Activated CD4-positive, alpha-beta T cell treated with anti-CD3 and anti-CD28 coated beads, Interleukin-2, amount 50 U/mL, for 4 hours (primary cell): ENCODE measurements at regions not wholly inside any gene's neighbourhood (a gene's known extent, or its start where the extent isn't known, plus 50 kb on each side); places are given as distances from the start of the nearest gene placed in this dataset.

Source experiments
- DNase-seq, 2 experiments: peaks; one replicate each; pipeline ENCODE4 v3.0.0-alpha.2; 2020

DNA sequence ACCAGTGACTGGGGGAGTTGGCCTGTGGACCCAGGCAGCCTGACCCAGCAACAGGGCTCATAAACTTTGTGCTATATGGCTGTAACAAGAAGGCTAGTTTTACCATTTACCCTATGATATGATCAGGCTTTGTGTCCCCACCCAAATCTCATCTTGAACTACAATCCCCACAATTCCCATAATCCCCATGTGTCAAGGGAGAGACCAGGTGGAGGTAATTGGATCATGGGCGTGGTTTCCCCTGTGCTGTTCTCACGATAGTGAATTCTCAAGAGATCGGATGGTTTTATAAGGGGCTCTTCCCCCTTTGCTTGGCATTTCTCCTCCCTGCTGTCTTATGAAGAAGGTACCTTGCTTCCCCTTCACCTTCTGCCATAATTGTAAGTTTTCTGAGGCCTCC lies 111.2 kb upstream of the NLRP1 start:
- no peak for DNase-seq

DNA sequence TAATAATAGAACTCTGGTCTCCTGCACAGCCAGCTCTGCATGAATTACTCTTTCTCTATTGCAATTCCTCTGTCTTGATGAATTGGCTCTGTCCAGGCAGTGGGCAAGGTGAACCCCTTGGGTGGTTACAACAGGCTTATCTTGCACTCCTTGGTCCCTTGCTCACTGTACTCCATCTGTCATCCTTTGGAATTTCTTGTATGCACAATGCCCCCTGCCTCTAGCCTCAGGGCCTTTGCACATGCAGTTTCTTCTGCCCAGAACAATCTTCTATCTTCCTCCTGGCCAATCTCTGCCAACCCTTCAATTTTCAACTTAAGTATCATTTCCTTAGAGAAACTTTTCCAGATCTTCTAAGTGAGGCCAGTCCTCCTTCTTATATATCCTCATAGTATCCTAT lies 114.7 kb upstream of the NLRP1 start:
- no peak for DNase-seq

DNA sequence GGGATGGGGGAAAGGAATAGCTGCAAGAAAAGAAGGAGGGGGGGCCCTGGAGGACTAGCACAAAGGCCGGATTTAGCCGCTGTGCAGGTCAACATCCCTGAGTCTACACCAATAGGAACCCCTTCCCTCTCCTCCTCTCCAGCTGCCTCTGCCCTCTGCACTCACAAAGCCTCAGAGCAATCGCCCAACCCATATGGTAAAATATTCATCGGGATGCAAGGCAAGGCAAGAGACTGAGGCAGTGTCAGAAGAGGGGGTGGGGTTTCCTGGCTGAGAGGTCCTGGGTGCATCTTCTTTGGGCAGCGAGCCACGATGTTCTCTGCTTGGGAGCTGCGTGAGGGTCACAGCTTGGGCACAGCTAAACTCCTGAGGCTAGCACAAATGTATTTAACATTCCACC lies 115.5 kb upstream of the NLRP1 start:
- no peak for DNase-seq

DNA sequence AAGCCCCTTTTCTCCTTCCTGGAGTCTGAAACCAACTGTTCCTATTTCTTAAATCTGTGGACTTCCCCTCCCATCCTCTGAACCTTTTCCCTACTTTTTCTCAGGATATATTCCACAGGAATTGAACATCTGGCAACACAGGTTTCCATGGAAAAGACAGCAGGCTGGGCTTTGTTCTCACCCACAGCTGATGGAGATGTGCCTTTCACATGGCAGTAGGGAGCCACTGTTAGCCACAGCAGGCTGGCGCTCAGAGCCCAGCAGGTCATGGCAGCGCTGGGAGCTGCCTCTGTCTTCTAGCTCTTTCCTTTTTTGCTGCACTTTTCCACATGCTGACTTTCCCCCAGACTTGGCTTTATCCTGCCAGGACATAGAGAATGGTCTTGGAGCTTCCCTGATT lies 116.4 kb upstream of the NLRP1 start:
- DNase-seq = no peak

DNA sequence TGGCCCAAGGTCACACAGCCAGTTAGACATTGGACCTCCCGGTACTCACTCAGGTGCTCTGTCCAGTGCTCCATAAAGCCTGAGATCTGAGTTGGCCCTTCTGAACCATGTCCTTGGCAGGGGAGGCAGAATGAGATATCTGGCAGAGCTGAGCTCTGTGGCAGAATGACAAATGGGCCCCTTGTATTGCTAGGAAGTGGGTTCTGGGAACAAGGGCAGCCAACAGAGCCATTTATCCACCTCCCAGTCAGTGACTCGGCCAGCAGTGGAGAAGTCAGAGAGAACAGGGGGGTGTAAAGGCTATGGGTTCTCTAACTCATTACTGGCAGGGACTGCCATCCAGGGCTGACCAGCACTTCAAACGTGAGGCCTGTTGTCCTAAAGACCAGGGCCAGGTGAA lies 117.1 kb upstream of the NLRP1 start:
- no peak for DNase-seq

DNA sequence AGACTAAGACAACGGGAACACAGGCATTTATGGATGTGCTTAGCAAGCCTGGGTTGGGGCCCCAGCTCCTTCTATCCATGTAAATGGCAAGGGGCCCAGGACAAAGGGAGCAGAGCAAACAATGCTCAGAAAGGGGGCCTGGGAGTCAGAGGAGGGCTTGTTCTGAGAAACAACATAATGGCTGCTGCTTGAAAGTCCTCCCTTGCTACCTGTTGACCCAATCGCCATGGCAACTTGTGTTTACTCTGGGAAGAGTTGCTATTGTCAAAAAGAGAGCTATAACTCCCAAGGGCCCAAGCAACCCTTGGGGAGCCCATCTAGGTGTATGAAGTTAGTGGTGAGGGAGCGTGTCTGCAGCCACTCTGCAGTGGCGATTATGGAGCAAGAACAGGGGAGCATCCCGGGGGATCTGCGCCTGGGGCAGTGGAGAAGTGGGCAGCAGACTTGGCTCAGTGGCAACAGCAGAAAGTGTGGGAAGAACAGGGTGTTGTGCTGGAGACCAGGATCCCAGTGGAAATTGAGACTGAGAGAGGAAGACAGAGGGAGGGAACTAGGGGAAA lies 118.7 kb upstream of the NLRP1 start:
- no peak for DNase-seq

DNA sequence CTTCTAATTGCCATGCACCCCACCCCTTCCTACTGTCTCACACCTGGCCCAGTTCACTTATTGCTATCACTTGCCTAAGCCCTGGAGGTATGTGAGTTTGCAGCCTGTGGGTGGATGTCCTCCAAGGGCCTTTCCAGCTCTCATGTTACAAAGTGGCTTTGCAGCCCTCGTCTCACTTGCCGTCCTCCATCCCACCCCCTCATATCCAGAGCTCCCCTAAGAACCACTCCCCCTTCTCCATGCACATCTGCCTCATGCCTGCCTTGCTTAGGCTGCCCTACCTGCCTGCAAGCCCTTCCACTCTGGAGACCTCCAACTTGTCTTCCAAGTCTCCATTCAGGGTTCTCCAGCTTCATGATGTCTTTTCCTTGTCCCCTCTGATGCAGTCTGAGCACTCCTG lies 119.4 kb upstream of the NLRP1 start:
- no peak for DNase-seq

DNA sequence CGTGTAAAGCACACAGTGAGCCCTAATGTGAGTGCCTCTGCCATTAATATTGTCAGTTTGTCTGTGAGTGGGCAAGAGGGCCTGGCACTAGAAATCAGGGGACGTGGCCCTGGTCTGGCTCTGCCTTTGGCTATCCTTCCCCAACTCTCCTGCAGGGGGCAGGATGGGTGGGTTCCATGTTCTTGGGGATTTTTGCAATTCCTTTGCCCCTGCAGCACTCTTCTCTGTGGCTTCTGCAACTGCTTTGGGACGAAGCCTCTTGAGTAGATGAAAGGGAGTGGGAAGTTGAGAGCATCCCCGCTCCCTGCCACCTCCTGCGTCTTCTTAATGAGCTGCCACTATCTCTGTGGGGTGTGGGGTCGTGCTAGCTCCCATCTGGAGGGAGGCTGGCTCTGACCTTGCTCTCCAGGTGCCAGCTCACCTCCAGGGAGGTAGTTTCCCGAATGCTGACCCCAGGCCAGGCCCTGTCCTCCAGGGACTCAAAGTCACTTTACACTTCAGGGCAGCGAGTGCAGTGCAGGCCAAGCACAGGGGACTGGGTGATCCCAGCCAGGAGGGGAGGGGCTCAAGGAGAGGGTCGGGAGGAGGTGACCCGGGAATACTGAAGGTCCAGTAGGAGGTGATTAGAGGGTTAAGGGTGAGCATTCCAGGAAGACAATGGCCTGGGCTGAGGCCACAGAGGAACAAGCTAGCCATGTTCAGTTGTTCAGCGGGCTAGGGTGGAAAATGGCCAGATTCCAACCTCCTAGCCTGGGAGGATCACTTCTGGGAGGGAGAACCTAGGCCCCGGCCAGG lies 121.0 kb upstream of the NLRP1 start:
- no peak for DNase-seq

DNA sequence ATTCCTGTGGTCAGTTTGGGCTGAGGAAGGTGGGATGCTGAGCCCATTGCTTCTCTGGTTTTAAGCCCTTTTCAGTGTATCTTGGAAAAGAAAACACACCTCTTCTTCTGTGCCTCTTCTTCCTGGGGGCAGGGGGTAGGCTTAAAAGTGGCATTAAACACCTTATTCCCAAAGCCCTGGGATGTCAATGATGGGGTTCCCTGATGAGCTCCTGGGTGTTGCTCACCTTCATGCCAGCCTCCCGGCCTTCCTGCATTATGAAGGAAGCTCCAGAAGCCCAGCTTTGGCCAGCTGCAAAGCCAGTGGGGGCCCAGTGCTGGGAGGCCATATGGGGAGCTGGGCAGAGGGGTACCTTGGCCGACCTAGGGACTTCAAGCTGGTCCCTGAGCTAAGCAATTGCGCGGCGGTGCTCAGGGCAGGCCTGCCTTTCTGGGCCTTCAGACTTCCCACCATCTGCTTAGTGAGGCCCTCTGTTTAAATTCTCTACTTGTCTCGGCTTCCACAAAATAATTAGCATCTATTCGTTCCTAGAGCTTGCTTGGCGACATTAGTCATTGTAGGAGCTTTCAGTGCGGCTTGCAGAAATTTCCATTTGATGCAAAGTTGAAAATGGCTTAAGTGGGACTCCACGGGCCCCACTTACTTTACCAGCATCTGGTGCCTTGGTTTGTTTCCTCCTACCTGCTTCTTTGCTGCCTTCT lies 121.7 kb upstream of the NLRP1 start:
- DNase-seq = no peak

DNA sequence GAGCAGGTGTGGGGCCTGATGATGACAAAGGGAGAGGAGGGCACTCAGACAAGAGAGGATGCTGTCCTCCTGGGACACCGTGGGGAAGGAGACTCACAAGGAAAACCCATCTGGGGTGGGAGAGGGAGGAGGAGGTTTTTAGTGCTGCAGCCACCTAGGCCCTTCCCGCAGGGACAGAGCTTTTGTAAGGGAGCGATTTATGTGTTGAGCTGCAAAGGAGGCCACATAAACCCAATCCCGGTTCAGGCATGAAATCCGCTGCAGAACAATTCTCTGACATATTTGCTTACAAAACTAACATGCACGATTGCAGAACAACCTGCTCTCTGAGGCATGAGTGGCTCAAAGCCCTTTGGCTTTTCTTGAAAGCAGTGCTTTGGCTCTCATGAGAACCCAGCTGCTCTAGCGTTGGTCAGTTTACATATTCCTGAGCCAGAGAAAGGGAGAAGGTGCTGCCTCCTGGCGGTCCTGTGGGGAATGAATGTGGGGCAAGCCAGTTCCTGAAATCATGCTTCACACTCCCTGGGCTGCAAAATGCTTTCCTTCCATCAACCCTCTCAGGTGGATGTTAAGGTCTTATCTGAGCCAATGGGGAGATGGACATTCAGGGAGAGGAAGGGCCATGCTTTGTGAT lies 122.4 kb upstream of the NLRP1 start:
- peak; percentile 49 to 54 for DNase-seq

DNA sequence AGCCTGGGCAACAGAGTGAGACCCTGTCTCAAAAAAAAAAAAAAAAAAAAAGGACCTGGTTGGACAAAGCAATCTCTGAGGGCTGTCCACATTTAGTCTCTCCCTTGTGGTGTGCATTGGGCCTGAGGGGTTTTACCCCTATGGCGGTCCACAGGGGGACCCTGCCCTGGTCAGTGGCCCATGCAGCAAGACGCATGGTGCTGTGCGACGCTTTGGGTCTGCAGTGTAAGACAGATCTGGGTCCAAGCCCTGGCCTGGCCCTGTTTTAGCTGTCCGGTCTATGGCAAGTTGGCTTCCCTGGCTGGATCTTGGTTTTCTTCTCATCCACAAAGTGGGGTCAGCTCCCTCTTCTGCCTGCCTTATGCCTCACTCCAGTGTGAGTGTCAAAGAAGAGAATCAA lies 123.2 kb upstream of the NLRP1 start:
- DNase-seq = no peak

DNA sequence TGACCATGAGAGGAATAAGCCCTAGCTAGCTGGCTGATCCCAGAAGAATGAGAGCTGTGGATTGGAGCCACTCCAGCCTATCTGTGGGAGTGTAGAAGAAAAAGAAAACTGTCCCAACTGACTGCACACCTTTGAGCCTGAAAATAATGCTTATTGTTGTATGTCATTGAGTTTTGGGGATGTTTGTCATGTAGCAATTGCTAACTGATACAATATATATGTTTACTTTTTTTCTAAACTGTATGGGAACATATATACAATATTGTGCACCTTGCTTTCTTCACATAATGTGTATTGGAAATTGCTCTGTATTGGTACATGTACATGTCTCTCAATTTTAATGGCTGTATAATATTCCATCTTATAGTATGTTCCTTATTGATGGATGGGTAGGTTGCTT lies 124.0 kb upstream of the NLRP1 start:
- DNase-seq = no peak

DNA sequence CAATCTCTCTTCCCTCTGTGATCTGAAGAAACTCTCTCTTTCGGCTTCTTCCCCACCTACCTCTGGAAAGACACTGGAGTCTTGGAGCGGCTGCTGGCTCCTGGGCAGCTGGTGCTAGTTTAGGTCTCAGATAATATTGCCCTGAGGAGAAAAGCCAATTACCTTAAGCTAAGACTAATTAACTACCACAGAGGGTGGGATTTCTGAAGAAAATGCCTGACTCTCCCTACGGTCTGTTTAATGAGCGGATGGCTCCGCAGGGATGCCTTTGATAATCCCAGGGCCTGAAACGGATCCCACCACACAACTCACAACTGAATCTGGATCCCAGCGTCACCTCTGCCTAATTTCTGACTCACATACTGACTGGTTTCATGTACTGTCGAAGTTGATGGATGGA lies 127.0 kb upstream of the NLRP1 start:
- no peak for DNase-seq

DNA sequence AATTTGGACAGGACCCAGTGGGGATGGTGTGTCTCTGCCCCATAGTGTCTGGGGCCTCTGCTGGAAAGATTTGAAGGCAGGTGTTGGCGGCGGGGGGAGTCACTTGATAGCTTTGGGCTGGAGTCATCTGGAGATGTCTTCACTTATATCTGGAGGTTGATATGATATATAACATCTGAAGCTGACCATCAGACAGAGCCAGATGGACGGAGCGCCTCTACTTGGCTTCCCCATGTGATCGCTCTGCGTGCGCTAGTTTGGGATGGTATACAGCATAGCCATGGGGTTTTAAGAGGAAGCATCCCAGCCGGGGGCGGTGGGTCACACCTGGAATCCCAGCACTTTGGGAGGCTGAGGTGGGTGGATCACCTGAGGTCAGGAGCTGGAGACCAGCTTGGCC lies 130.7 kb upstream of the NLRP1 start:
- no peak for DNase-seq

DNA sequence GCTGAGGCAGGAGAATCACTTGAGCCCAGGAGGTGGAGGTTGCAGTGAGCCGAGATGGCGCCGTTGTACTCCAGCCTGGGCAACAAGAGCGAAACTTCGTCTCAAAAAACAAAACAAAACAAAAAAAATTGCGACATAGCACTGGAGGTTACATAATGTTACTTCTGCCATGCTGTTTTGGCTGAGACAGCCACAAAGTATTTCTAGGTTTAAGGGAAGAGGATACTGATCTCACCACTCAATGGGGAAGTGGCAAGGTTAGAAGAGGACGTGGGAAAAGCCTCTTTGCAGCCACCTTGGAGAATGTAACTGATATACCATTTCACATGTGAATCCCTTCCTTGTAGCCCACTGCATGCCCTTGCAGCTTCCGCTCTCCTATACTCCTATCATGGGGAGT lies 131.2 kb upstream of the NLRP1 start:
- no peak for DNase-seq

DNA sequence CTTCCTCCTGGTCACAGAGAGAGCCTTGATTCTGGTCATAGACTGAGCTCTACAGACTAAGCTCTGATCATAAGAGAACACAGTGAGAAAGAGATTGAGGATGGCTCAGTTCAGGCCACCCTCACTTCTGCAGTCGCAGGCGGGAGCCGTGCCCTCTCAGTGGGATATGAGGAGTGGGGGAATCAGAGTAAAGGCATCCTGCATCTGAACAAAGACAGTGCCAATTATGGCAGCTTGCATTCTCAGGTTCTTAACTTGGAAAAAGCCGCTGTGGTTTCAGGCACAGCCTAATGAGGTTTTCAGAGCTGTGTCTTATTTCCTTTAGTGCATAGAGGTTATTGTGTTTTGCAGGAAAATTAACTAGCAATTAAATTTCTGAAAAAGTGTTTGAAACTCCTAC lies 134.4 kb upstream of the NLRP1 start:
- no peak for DNase-seq

DNA sequence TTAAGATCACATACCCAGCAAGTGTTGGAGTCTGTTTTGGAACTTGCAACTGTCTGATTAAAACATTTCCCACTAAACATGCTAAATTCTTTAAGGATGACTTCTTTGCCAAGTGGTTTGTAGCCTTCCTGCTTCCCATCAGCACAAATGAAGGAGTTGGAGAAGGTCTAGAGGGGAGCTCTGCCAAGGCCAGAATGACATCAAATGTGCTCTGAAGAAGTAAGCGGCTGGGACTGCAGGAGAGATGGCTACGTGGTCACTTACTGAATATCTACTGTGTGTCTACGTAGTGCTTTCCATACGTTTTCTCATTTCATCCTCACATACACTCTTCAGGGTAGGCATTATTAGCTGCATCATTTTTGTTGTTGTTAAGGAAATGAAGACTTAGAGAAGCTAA lies 135.7 kb upstream of the NLRP1 start:
- no peak for DNase-seq

DNA sequence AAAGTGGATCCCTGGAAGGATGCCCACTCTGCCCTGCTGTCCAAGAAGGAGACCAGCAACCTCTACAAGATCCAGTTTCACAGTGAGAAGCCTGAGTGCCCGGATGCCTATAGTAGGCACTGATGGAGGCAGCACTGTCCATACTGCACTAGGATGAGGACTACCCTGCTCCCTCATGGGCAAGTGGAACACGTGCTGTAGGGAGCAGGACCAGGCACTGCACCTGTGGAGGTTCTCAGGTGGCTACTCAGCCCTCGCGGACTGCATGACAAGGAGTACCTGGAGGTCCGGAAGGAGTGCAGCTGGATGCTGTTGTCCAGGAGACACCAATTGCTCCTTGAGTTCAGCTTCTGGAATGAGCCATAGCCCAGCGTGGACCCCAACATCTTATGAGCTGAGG lies 146.1 kb upstream of the NLRP1 start:
- no peak for DNase-seq

DNA sequence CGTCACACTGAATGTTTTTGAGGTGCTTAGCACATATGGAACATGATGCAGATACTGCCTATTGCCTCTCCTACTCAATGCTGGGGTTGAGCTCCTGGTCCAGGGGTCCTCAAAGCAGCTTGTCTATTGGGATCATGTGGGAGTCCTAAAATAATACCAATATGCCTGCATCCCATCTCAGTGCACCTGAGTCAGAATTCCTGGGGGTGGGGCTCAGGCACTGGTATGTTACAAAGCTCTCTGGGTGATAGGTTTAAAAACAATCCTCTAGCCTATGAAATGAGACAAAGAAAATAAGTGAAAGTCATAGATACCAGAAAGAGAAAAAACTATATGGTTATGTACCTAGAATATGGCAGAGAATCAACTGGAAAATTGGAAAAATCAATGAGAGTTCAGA lies 156.6 kb upstream of the NLRP1 start:
- DNase-seq = no peak

DNA sequence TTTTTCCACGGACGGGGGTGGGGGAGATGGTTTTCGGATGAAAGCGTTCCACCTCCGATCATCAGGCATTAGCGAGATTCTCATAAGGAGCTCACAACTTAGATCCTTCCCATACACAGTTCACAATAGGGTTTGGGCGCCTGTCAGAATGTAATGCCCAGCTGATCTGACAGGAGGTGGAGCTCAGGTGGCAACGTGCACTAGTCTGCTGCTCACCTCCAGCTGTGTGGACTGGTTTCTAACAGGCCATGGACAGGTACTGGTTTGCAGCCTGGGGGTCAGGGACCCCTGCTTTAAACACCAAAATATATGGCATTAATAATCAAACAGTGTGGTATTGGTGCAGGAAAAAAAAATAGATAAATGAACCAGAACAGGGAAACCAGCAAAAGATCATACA lies 157.5 kb upstream of the NLRP1 start:
- no peak for DNase-seq

DNA sequence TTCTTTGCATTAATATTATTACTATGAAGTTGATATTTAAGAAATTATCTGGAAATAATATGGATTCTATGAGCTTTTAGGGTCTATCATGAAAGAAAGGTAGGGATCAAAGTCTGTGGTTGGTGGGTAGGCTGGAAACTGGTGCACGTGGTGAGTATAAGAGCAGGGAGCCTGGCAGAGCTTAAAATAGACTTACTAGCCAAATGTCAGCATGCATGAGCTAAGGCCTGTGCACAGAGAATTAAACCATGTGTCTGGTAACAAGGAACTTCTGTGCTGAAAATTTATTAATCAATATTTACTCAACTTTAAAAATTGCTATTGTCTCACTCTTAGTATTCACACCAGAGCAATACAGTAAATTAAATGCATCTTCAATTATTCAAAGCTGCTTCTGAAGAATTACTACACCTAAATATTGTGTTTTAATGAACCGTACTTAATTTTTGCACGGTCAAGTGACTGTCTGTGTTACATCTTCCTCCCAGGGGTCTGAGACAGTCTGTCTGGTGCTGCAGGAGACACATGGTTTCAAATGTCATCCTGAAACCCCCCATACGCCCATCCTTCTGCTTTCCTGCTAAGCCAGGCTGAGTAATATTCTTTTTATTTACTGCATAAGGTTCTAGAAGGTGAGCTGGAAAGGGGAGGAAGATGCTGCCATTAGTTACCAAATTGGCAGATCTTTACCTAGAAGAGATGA lies 161.0 kb upstream of the NLRP1 start:
- no peak for DNase-seq

DNA sequence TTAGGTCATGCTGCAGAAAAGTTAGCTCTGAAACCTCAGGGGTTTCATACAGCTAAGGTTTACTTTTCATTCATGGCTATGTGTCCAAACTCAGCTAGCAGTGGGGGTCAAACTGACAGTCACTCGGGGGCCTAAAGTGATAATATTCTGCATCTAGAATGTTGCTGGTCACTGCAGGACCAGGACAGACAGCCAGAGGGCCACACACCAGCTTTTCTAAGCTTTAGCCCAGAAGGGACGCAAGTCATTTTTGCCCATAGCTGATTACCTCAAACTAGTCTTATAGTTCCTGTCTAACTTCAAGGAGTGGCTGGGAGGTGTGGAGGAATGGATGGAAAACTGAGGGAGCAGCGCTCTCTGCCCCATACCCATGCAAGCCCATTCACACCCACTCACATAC lies 163.0 kb upstream of the NLRP1 start:
- DNase-seq = no peak

DNA sequence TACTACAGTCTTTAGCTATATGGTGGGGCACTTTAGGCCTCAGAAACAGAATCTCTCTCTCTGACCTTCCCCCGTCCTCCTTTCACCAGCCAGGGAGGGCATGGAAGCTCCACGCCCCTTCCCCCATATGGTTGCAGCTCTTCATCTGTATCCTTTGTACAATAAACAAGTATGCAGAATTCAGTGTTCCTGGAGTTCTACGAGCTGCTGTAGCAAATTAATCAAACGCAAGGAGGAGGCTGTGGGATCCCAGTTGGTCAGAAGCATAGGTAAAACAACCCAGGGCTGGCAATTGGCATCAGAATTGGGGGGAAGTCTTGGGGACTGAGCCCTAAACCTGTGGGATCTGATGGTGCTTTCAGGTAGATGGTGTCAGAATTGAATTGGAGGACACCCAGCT lies 163.7 kb upstream of the NLRP1 start:
- DNase-seq = no peak
